Osteocyte (in vitro differentiated cells): ENCODE measurements at regions not wholly inside any gene's neighbourhood (a gene's known extent, or its start where the extent isn't known, plus 50 kb on each side); places are given as distances from the start of the nearest gene placed in this dataset.

ENCODE experiments used
- DNase-seq: peaks from one replicate; pipeline ENCODE4 v3.0.0; 2021; ENCODE audit warnings: mixed read lengths; ENCODE audit not compliant: unreplicated experiment; ENCODE audit errors: extremely low spot score
- H3K27ac Mint-ChIP-seq: one replicate; pipeline ENCODE4 v1.8.0; 2021; ENCODE audit warnings: mild to moderate bottlenecking, mixed read lengths; ENCODE audit not compliant: unreplicated experiment
- H3K27me3 Mint-ChIP-seq: one replicate; pipeline ENCODE4 v1.8.0; 2021; ENCODE audit warnings: mixed read lengths; ENCODE audit not compliant: unreplicated experiment
- H3K36me3 Mint-ChIP-seq: one replicate; pipeline ENCODE4 v1.8.0; 2021; ENCODE audit warnings: mixed read lengths; ENCODE audit not compliant: unreplicated experiment
- H3K4me1 Mint-ChIP-seq: one replicate; pipeline ENCODE4 v1.8.0; 2021; ENCODE audit warnings: mixed read lengths; ENCODE audit not compliant: unreplicated experiment
- H3K4me3 Mint-ChIP-seq: one replicate; pipeline ENCODE4 v1.8.0; 2021; ENCODE audit warnings: mild to moderate bottlenecking, moderate library complexity, mixed read lengths; ENCODE audit not compliant: unreplicated experiment
- H3K9me3 Mint-ChIP-seq: one replicate; pipeline ENCODE4 v1.8.0; 2021; ENCODE audit warnings: mixed read lengths; ENCODE audit not compliant: unreplicated experiment
- TF ChIP-seq, protein P1 (sequence below): fragments of 200-600 bp; sonication (generic); IDR thresholded peaks from 2 replicates; pipeline ENCODE4 v1.5.0; 2021; ENCODE audit warnings: antibody characterized with exemption, mild to moderate bottlenecking, moderate library complexity

GRCh38 chr10:64097391-64098122, 576.4 kb downstream of the REEP3 start:
- Mint-ChIP-seq H3K36me3 (no peaks in the 10 kb centered on the region), H3K27ac (no peak overlapping the region), H3K27me3 (no peaks in the 10 kb centered on the region), H3K9me3 (no peaks in the 10 kb centered on the region), H3K4me3 (no peak overlapping the region), H3K4me1 (peaks cover 15% of the 10 kb centered on the region)
- no peak for DNase-seq
- TF ChIP-seq, protein P1, sequence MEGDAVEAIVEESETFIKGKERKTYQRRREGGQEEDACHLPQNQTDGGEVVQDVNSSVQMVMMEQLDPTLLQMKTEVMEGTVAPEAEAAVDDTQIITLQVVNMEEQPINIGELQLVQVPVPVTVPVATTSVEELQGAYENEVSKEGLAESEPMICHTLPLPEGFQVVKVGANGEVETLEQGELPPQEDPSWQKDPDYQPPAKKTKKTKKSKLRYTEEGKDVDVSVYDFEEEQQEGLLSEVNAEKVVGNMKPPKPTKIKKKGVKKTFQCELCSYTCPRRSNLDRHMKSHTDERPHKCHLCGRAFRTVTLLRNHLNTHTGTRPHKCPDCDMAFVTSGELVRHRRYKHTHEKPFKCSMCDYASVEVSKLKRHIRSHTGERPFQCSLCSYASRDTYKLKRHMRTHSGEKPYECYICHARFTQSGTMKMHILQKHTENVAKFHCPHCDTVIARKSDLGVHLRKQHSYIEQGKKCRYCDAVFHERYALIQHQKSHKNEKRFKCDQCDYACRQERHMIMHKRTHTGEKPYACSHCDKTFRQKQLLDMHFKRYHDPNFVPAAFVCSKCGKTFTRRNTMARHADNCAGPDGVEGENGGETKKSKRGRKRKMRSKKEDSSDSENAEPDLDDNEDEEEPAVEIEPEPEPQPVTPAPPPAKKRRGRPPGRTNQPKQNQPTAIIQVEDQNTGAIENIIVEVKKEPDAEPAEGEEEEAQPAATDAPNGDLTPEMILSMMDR: no peak

DNA sequence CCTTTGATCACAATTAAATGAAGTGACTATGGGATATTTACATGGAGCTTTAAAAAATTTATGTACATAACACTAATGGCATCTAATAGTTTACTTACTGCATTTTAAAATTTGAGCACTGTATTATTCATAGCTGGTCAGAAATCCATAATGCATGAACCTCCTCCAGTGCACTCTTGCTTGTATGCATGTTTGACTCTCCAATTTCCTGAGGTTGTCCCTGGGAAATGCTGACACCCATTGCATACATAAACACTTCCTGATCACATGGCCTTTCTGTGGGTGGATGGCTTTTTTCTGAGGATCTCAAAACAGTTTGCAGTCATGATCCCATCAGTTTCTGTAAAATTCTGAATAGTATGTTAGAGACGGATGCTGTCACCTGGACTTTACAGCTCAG, 577.8 kb downstream of the REEP3 start:
- Mint-ChIP-seq H3K9me3 (no peaks in the 10 kb centered on the region), H3K27me3 (no peaks in the 10 kb centered on the region), H3K36me3 (no peaks in the 10 kb centered on the region), H3K27ac (no peak overlapping the region), H3K4me3 (no peak overlapping the region), H3K4me1 (peaks cover 7% of the 10 kb centered on the region)
- DNase-seq: no peak
- TF ChIP-seq, protein P1: no peak

GRCh38 chr10:64101606-64102263, 580.5 kb downstream of the REEP3 start:
- H3K36me3 Mint-ChIP-seq: no peaks in the 10 kb centered on the region
- DNase-seq: no peak
- H3K4me3 Mint-ChIP-seq: no peak overlapping the region
- H3K27ac Mint-ChIP-seq: no peak overlapping the region
- no peaks in the 10 kb centered on the region for H3K9me3 Mint-ChIP-seq
- H3K27me3 Mint-ChIP-seq: no peaks in the 10 kb centered on the region
- TF ChIP-seq, protein P1: no peak
- H3K4me1 Mint-ChIP-seq: no peaks in the 10 kb centered on the region

- no peak overlapping the region for H3K27ac Mint-ChIP-seq
- no peaks in the 10 kb centered on the region for H3K27me3 Mint-ChIP-seq
- TF ChIP-seq, protein P1: no peak
- no peak overlapping the region for H3K4me3 Mint-ChIP-seq
- no peaks in the 10 kb centered on the region for H3K9me3 Mint-ChIP-seq
- H3K4me1 Mint-ChIP-seq: no peaks in the 10 kb centered on the region
- no peak for DNase-seq
- no peaks in the 10 kb centered on the region for H3K36me3 Mint-ChIP-seq
Measured at GRCh38 chr10:64102264-64102633, 581.0 kb downstream of the REEP3 start.

DNA sequence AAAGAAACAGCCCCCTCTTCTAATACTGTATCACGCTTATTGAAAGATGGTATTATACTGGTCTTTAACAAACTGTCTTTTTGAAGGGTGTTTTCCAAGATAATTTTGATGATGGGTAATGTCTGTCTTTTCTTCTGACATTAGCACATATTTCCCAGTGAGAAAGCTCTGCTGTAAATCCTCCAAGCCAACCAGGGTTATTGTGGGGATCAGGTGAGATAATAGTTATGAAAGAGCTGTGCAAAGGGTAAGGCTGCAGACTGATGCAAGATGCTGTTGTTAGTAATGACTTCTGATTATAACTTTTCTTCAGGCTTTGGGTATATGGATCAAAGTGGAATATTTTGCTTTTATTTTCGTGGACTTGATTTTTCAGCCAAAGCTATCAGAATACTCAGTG, 581.7 kb downstream of the REEP3 start:
- no peaks in the 10 kb centered on the region for H3K36me3 Mint-ChIP-seq
- TF ChIP-seq, protein P1: no peak
- H3K27me3 Mint-ChIP-seq: no peaks in the 10 kb centered on the region
- no peak overlapping the region for H3K4me3 Mint-ChIP-seq
- no peaks in the 10 kb centered on the region for H3K4me1 Mint-ChIP-seq
- no peaks in the 10 kb centered on the region for H3K9me3 Mint-ChIP-seq
- H3K27ac Mint-ChIP-seq: no peak overlapping the region
- no peak for DNase-seq
